Suprapubic skin (tissue), 4 donors: ENCODE measurements at regions not wholly inside any gene's neighbourhood (a gene's known extent, or its start where the extent isn't known, plus 50 kb on each side); places are given as distances from the start of the nearest gene placed in this dataset.

Experiments used
- CTCF ChIP-seq, 2 donors: fragments of 200-600 bp in 1 of 2; fragments of 450-650 bp in 1 of 2; sonication (generic) in 1 of 2; IDR thresholded peaks; one replicate each; pipeline ENCODE4 v1.5.1; 2016 to 2019; ENCODE audit warnings: antibody characterized with exemption in 2 of 2, mild to moderate bottlenecking in 1 of 2, moderate library complexity in 1 of 2
- POLR2A ChIP-seq, 2 donors: fragments of 450-650 bp; IDR thresholded peaks; one replicate each; pipeline ENCODE4 v1.6.1; 2017; ENCODE audit warnings: antibody characterized with exemption in 2 of 2, mild to moderate bottlenecking in 2 of 2, moderate library complexity in 2 of 2
- POLR2AphosphoS5 ChIP-seq, 3 donors: sonication (generic); formaldehyde crosslinking; IDR thresholded peaks; one replicate each; pipeline ENCODE4 v1.6.1; 2017; ENCODE audit warnings: antibody characterized with exemption in 3 of 3

DNA sequence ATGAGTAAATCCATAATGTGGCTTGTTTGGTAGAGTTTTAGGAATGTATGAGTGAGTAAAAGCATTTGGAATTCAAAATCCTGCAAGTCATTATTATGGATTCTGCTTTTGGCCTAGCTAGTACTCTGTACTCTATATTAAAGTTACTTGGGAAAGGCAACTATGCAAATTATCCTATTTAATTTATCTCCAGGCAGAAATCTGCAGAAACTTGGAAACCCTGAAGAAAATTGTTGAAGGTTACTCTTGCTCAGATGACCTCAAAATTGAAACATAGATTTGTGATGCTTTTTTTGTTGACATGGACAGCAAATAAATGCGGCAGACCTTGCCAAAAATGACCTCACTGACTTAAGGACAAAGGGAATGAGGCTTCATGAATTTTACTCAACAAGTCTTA is 477.1 kb upstream of the EYS start:
- no peak for TF ChIP-seq POLR2A (IDR thresholded peaks at IDR 0.05)
- TF ChIP-seq CTCF (IDR thresholded peaks at IDR 0.05), result no peak
- TF ChIP-seq POLR2AphosphoS5 (IDR thresholded peaks at IDR 0.05), result no peak
